ENCODE measurements at regions not wholly inside any gene's neighbourhood (a gene's known extent, or its start where the extent isn't known, plus 50 kb on each side); places are given as distances from the start of the nearest gene placed in this dataset.

- DNase-seq: no peak
Measured at GRCh38 chr2:125070726-125071505, 1045.8 kb downstream of the CNTNAP5 start.

- DNase-seq: no peak
Measured at GRCh38 chr2:125073440-125073839, 1048.4 kb downstream of the CNTNAP5 start.

- DNase-seq: no peak
Measured at GRCh38 chr2:125085904-125086303, 1060.8 kb downstream of the CNTNAP5 start.

GRCh38 chr2:125086313-125087184, 1061.5 kb downstream of the CNTNAP5 start:
- no peak for DNase-seq

GRCh38 chr2:125092276-125093009, 1067.4 kb downstream of the CNTNAP5 start:
- DNase-seq: no peak

- no peak for DNase-seq
Measured at GRCh38 chr2:125095826-125096225, 1070.7 kb downstream of the CNTNAP5 start.

GRCh38 chr2:125106710-125107109, 1081.6 kb downstream of the CNTNAP5 start:
- DNase-seq: no peak

- DNase-seq: no peak
Measured at GRCh38 chr2:125107446-125107845, 1082.4 kb downstream of the CNTNAP5 start.

GRCh38 chr2:125108251-125108650, 1083.2 kb downstream of the CNTNAP5 start:
- no peak for DNase-seq

GRCh38 chr2:125125902-125126301, 1100.8 kb downstream of the CNTNAP5 start:
- no peak for DNase-seq

- DNase-seq: no peak
Measured at GRCh38 chr2:125160947-125161346, 1135.9 kb downstream of the CNTNAP5 start.

- no peak for DNase-seq
Measured at GRCh38 chr2:125167152-125167551, 1142.1 kb downstream of the CNTNAP5 start.

GRCh38 chr2:125167820-125168219, 1142.7 kb downstream of the CNTNAP5 start:
- DNase-seq: no peak

GRCh38 chr2:125168442-125168841, 1143.4 kb downstream of the CNTNAP5 start:
- no peak for DNase-seq

GRCh38 chr2:125169022-125169763, 1144.1 kb downstream of the CNTNAP5 start:
- DNase-seq: no peak

GRCh38 chr2:125169764-125170146, 1144.7 kb downstream of the CNTNAP5 start:
- DNase-seq: no peak

- no peak for DNase-seq
Measured at GRCh38 chr2:125172181-125172580, 1147.1 kb downstream of the CNTNAP5 start.

GRCh38 chr2:125175415-125175814, 1150.3 kb downstream of the CNTNAP5 start:
- DNase-seq: no peak

- DNase-seq: no peak
Measured at GRCh38 chr2:125185691-125186270, 1160.7 kb downstream of the CNTNAP5 start.

- DNase-seq: no peak
Measured at GRCh38 chr2:125207431-125207830, 1182.3 kb downstream of the CNTNAP5 start.

- no peak for DNase-seq
Measured at GRCh38 chr2:125216321-125216720, 1191.2 kb downstream of the CNTNAP5 start.

GRCh38 chr2:125224188-125224587, 1199.1 kb downstream of the CNTNAP5 start:
- DNase-seq: no peak

Measured in NCI-H2081 treated with DMSO at 0.1 percent for 48 hours (cell line).